PFSK-1 (cell line): ENCODE measurements at regions not wholly inside any gene's neighbourhood (a gene's known extent, or its start where the extent isn't known, plus 50 kb on each side); places are given as distances from the start of the nearest gene placed in this dataset.

ENCODE experiments used
- FOXP2 ChIP-seq: optimal IDR thresholded peaks from 2 replicates; pipeline ENCODE3; 2011; ENCODE audit warnings: borderline replicate concordance, control low read depth, inconsistent platforms; ENCODE audit not compliant: insufficient read depth; ENCODE audit errors: extremely low read length, extremely low read depth
- POLR2AphosphoS5 ChIP-seq: IDR thresholded peaks from 2 replicates; pipeline ENCODE4 v1.6.1; 2012; ENCODE audit warnings: low read depth, mild to moderate bottlenecking, control low read depth, low read length, moderate library complexity
- SIN3A ChIP-seq: IDR thresholded peaks from 2 replicates; pipeline ENCODE4 v1.6.1; 2012; ENCODE audit warnings: mild to moderate bottlenecking, low read length, moderate library complexity, borderline replicate concordance; ENCODE audit not compliant: insufficient read depth
- TAF1 ChIP-seq: IDR thresholded peaks from 2 replicates; pipeline ENCODE4 v1.6.1; 2012; ENCODE audit warnings: low read length, control low read depth, borderline replicate concordance; ENCODE audit not compliant: insufficient read depth
- TF ChIP-seq, protein P1 (sequence below), 2 experiments: IDR thresholded peaks; 2 replicates each; pipeline versions ENCODE4 v1.6.1 to v1.8.0; 2011 to 2012; ENCODE audit warnings: low read depth in 2 of 2, low read length in 2 of 2, control low read depth in 1 of 2, inconsistent platforms in 1 of 2, mild to moderate bottlenecking in 1 of 2, moderate library complexity in 1 of 2; ENCODE audit not compliant: insufficient read depth in 1 of 2

DNA sequence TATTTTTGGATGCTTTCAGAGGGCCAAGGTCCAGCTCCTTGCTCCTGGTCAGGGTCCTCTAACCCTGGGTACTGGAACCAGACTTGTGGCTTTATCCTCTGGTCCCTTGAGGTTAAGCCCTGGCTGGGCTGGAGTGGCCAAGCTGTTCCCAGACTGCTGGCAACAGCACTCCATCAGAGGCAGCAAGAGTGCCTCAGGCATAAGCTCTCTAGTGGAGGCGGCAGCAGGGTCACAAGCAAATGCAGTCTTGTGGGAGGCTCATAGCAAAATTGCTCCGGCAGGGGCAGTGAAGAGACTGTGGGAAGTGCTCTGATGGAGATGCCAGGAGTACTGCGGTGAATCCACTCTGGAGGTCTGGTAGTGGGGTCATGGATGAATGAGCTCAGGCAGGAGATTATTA lies 128.9 kb upstream of the OTOS start:
- TF ChIP-seq TAF1 (no peak), SIN3A (no peak), POLR2AphosphoS5 (no peak), FOXP2 (no peak)
- TF ChIP-seq, protein P1, sequence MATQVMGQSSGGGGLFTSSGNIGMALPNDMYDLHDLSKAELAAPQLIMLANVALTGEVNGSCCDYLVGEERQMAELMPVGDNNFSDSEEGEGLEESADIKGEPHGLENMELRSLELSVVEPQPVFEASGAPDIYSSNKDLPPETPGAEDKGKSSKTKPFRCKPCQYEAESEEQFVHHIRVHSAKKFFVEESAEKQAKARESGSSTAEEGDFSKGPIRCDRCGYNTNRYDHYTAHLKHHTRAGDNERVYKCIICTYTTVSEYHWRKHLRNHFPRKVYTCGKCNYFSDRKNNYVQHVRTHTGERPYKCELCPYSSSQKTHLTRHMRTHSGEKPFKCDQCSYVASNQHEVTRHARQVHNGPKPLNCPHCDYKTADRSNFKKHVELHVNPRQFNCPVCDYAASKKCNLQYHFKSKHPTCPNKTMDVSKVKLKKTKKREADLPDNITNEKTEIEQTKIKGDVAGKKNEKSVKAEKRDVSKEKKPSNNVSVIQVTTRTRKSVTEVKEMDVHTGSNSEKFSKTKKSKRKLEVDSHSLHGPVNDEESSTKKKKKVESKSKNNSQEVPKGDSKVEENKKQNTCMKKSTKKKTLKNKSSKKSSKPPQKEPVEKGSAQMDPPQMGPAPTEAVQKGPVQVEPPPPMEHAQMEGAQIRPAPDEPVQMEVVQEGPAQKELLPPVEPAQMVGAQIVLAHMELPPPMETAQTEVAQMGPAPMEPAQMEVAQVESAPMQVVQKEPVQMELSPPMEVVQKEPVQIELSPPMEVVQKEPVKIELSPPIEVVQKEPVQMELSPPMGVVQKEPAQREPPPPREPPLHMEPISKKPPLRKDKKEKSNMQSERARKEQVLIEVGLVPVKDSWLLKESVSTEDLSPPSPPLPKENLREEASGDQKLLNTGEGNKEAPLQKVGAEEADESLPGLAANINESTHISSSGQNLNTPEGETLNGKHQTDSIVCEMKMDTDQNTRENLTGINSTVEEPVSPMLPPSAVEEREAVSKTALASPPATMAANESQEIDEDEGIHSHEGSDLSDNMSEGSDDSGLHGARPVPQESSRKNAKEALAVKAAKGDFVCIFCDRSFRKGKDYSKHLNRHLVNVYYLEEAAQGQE (IDR thresholded peaks at IDR 0.05; ENCODE audit: insufficient read depth in 1 of 2, low read depth in 2 of 2, low read length in 2 of 2) = no peak
